Panc1 (cell line): ENCODE measurements at regions not wholly inside any gene's neighbourhood (a gene's known extent, or its start where the extent isn't known, plus 50 kb on each side); places are given as distances from the start of the nearest gene placed in this dataset.
A peak's percentile ranks its signal among the peaks of the same experiment; 100 is the strongest.

Experiments used
- ATAC-seq: fragments of 200-7000 bp; cut with Tn5 transposase; 2 replicates; pipeline ENCODE4 v1.9.1; 2020; ENCODE audit warnings: mild to moderate bottlenecking, moderate library complexity
- BruUV-seq: library from RNA; stranded (reverse); fragments of 400-500 nt; replicated peaks from 2 replicates; lab custom pipeline; 2021; lab: Mats Ljungman, UMichigan
- CTCF ChIA-PET: fragments of 300-600 bp; sonication (Branson Sonifier 250); formaldehyde crosslinking; loops from one replicate; lab custom pipeline; 2022; ENCODE audit warnings: antibody characterized with exemption; lab: Charles Lee
- POLR2A ChIA-PET: fragments of 300-600 bp; sonication (Branson Sonifier 250); formaldehyde crosslinking; loops from one replicate; lab custom pipeline; 2022; ENCODE audit warnings: antibody characterized with exemption; lab: Charles Lee
- DNase-seq: peaks from one replicate; pipeline ENCODE4 v3.0.0-alpha.2; 2010; ENCODE audit warnings: low read depth, low spot score
- H3K27ac ChIP-seq: 2 replicates; pipeline ENCODE4 v1.5.1; 2011; ENCODE audit warnings: mild to moderate bottlenecking, low read length, inconsistent platforms
- H3K27me3 ChIP-seq: fragments of 200-500 bp; sonication (Bioruptor generic); 2 replicates; pipeline ENCODE4 v1.6.0; 2014; ENCODE audit warnings: low read length, inconsistent platforms; ENCODE audit not compliant: control insufficient read depth, insufficient read depth
- H3K36me3 ChIP-seq: fragments of 200-500 bp; sonication (Bioruptor generic); 2 replicates; pipeline ENCODE4 v1.5.1; 2014; ENCODE audit warnings: inconsistent platforms, mild to moderate bottlenecking, low read length, moderate library complexity; ENCODE audit not compliant: control insufficient read depth, insufficient read depth
- H3K4me1 ChIP-seq: 2 replicates; pipeline ENCODE4 v1.5.1; 2011; ENCODE audit warnings: inconsistent platforms, mild to moderate bottlenecking, low read length, moderate library complexity; ENCODE audit not compliant: control insufficient read depth, insufficient read depth
- H3K4me3 ChIP-seq, 2 experiments: 2 replicates each; pipeline ENCODE4 v1.5.1; 2011 to 2012; ENCODE audit warnings: low read depth in 2 of 2, low read length in 2 of 2, mild to moderate bottlenecking in 2 of 2, inconsistent platforms in 1 of 2, moderate library complexity in 1 of 2
- H3K9me3 ChIP-seq: fragments of 200-500 bp; sonication (Bioruptor generic); 2 replicates; pipeline ENCODE4 v1.5.1; 2014; ENCODE audit warnings: low read depth, mild to moderate bottlenecking, inconsistent platforms, low read length, moderate library complexity; ENCODE audit not compliant: control insufficient read depth, insufficient read depth
- CTCF ChIP-seq: fragments of 450-650 bp; IDR thresholded peaks from 2 replicates; pipeline ENCODE4 v1.5.1; 2017; ENCODE audit warnings: mild to moderate bottlenecking
- POLR2AphosphoS5 ChIP-seq: IDR thresholded peaks from 2 replicates; pipeline ENCODE4 v1.6.1; 2012; ENCODE audit warnings: mild to moderate bottlenecking, low read depth, low read length, moderate library complexity
- SIN3A ChIP-seq: IDR thresholded peaks from 2 replicates; pipeline ENCODE4 v1.6.1; 2012; ENCODE audit warnings: low read depth, mild to moderate bottlenecking, low read length, moderate library complexity, borderline replicate concordance; ENCODE audit not compliant: insufficient read depth
- TCF7L2 ChIP-seq: IDR thresholded peaks from 2 replicates; pipeline ENCODE4 v1.6.1; 2011; ENCODE audit warnings: mild to moderate bottlenecking, low read depth, low read length, inconsistent platforms
- in situ Hi-C: cut with HindIII; loops from 2 replicates; pipeline ENCODE4 v1.10.0; 2016; ENCODE audit warnings: low sequenced_read_pairs, low pct_unique_long_range_greater_than_20kb
- intact Hi-C: fragments of 100-400 bp; cut with micrococcal nuclease; formaldehyde crosslinking; loops from one replicate; pipeline ENCODE4 v1.10.0; 2022; ENCODE audit not compliant: unreplicated experiment
- TF ChIP-seq, protein P1 (sequence below), 2 experiments: IDR thresholded peaks; 2 replicates each; pipeline ENCODE4 v1.6.1; 2011 to 2012; ENCODE audit warnings: low read depth in 2 of 2, control low read depth in 1 of 2, low read length in 1 of 2, mild to moderate bottlenecking in 1 of 2, moderate library complexity in 1 of 2; ENCODE audit not compliant: insufficient read depth in 1 of 2

DNA sequence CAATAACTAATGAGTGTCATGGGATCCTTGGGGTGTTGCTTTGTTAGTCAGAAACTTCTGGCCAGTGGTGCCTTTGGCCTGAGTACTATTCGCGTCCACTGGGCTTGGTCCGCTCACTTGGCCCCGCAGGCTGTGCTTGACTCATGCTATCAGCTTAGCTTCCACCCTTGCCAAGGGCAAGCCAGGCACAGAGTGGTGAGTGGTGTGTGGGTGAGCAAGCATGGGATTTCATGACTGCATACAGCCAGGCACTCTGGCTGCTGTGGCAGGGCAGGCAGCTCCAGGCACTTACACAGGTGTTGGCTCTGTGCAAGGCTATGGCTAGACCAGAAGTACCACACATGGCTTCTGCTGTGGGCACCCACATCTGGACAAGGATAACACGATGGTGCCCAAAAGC is 1026.3 kb downstream of the PCDH19 start:
- no peaks in the 10 kb centered on the region for H3K36me3 ChIP-seq
- no peak overlapping the region for H3K27ac ChIP-seq
- DNase-seq (no peak), ATAC-seq (no peak)
- H3K27me3 ChIP-seq: no peaks in the 10 kb centered on the region
- TF ChIP-seq, protein P1, sequence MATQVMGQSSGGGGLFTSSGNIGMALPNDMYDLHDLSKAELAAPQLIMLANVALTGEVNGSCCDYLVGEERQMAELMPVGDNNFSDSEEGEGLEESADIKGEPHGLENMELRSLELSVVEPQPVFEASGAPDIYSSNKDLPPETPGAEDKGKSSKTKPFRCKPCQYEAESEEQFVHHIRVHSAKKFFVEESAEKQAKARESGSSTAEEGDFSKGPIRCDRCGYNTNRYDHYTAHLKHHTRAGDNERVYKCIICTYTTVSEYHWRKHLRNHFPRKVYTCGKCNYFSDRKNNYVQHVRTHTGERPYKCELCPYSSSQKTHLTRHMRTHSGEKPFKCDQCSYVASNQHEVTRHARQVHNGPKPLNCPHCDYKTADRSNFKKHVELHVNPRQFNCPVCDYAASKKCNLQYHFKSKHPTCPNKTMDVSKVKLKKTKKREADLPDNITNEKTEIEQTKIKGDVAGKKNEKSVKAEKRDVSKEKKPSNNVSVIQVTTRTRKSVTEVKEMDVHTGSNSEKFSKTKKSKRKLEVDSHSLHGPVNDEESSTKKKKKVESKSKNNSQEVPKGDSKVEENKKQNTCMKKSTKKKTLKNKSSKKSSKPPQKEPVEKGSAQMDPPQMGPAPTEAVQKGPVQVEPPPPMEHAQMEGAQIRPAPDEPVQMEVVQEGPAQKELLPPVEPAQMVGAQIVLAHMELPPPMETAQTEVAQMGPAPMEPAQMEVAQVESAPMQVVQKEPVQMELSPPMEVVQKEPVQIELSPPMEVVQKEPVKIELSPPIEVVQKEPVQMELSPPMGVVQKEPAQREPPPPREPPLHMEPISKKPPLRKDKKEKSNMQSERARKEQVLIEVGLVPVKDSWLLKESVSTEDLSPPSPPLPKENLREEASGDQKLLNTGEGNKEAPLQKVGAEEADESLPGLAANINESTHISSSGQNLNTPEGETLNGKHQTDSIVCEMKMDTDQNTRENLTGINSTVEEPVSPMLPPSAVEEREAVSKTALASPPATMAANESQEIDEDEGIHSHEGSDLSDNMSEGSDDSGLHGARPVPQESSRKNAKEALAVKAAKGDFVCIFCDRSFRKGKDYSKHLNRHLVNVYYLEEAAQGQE (IDR thresholded peaks at IDR 0.05; ENCODE audit: insufficient read depth in 1 of 2, low read depth in 2 of 2, low read length in 1 of 2): no peak
- no peak for TF ChIP-seq POLR2AphosphoS5
- TF ChIP-seq CTCF: no peak
- TF ChIP-seq SIN3A: no peak
- no peak for TF ChIP-seq TCF7L2
- ChIA-PET POLR2A (no interaction called here), CTCF (no interaction called here)
- no peaks in the 10 kb centered on the region for H3K9me3 ChIP-seq
- in situ Hi-C loops (no loop called here), intact Hi-C loops (no loop called here)
- no peak overlapping the region for H3K4me3 ChIP-seq
- BruUV-seq: no TSS peak
- H3K4me1 ChIP-seq: no peaks in the 10 kb centered on the region

GRCh38 chrX:99371976-99372595 is 1038.0 kb downstream of the PCDH19 start:
- H3K9me3 ChIP-seq: no peaks in the 10 kb centered on the region
- intact Hi-C loops: no loop called here
- no peak for DNase-seq
- ChIA-PET CTCF (no interaction called here), POLR2A (no interaction called here)
- TF ChIP-seq TCF7L2 (no peak), SIN3A (no peak)
- H3K36me3 ChIP-seq: no peaks in the 10 kb centered on the region
- H3K4me1 ChIP-seq: no peaks in the 10 kb centered on the region
- peak overlapping the region in 1 of 2 experiments; percentile 28; a peak in 1 of 4 replicates for H3K4me3 ChIP-seq
- no peak overlapping the region for H3K27ac ChIP-seq
- ATAC-seq: no peak
- in situ Hi-C loops: no loop called here
- BruUV-seq: no TSS peak
- H3K27me3 ChIP-seq: no peaks in the 10 kb centered on the region

GRCh38 chrX:99353412-99353811 is 1056.7 kb downstream of the PCDH19 start:
- ChIA-PET POLR2A (no interaction called here), CTCF (no interaction called here)
- no peak for ATAC-seq
- Histone ChIP-seq H3K4me3 (no peak overlapping the region), H3K27me3 (no peaks in the 10 kb centered on the region), H3K4me1 (no peaks in the 10 kb centered on the region), H3K9me3 (no peaks in the 10 kb centered on the region), H3K27ac (no peak overlapping the region), H3K36me3 (no peaks in the 10 kb centered on the region)
- TF ChIP-seq, protein P1 (IDR thresholded peaks at IDR 0.05; ENCODE audit: insufficient read depth in 1 of 2, low read depth in 2 of 2, low read length in 1 of 2): no peak
- TF ChIP-seq SIN3A (no peak), CTCF (no peak), POLR2AphosphoS5 (no peak), TCF7L2 (no peak)
- no TSS peak for BruUV-seq
- DNase-seq: no peak
- in situ Hi-C loops (no loop called here), intact Hi-C loops (no loop called here)
